HG03558 (cell line): ENCODE measurements at regions not wholly inside any gene's neighbourhood (a gene's known extent, or its start where the extent isn't known, plus 50 kb on each side); places are given as distances from the start of the nearest gene placed in this dataset.

Source experiments
- ATAC-seq: cut with Tn5 transposase; IDR thresholded peaks from one replicate; pipeline ENCODE4 v1.9.1; 2021; ENCODE audit warnings: moderate number of reproducible peaks; ENCODE audit not compliant: unreplicated experiment; ENCODE audit errors: extremely low read depth

DNA sequence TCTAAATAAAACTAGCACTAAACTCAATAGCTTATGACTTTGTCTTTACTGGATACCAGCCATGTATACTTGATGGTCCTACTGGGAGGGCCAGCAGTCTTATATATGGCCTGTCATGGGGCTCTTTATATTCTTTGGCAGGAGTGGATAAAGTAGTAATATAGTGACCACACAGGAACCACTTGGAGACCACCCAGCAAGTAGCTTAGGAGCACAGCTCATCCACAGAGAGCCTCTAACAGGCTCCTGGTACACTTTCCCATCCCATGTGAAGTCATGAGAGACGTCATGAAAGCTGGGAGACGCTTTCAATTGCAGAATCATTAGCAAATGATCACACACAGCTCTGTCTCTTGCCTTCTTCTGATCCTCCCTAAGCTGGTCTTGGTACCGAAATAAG, 360.9 kb upstream of the ACVR2A start:
- ATAC-seq = no peak

DNA sequence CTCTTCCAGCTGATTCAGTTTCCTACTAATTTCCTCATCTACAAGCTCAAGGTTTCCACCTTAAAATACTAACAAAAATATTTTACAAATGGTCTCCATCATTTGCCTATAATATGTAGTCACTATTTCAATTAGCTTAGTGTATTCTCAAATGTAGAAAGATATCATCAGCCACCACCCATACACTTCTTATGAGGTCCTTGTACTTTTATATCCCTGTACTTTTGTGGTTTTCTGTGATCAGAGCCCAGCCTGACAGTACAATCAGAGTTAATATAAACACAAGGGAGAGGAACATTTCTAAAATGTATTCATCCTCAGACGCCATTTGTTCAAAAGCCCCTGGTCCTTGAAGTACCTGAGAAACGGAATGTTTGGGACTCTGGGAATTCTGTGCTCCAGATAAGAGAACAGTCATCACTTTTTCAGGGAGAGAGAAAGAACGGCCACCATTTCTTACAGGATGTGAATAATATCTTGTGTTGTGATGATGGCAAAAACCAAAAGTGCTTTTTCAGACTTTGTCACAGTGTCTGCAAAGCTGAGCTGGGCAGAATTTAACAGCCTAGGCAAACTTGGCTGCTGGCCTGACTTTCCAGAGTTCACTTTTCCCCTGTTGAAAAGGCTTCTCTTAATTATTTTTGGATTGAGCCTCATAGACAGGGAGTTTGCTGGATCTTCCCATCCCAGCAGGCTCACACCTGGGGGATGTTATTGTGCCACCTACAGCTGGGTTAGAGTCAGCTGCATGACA, 361.7 kb upstream of the ACVR2A start:
- no peak for ATAC-seq

DNA sequence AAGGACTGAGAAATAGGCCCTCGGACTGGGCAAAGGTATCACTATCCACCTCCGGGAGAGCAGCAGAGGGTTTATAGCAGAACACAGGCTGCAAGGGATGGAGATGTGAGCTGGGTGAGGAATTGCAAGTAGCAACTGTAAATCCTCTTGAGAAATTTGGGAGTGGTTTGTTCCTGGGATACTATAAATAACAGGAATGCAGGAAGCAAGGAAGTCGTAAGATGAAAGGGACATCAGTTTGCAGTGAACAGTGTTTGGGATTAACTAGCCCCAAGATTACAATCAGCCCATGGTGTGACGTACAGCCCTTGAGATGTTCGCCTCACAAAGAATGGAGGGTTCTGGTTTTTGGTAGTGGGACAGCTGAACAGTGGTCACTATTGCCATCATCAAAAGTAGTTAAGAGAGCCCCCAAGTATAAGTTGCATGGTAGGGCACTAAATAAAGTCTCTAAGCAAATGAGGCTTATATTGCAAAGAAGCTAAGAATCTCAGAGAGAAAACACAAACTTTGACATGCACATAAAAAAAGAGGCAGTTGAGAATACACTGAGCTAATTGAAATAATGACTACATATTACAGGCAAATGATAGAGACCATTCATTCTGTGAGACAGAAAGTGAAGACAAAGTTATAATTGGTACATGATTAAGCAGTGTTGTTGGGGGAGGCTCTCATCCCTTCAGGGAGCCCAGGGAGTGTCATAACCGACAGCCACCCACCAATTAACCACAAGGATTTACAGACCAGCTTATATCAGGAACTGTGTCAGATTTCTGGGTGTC, 362.5 kb upstream of the ACVR2A start:
- no peak for ATAC-seq

DNA sequence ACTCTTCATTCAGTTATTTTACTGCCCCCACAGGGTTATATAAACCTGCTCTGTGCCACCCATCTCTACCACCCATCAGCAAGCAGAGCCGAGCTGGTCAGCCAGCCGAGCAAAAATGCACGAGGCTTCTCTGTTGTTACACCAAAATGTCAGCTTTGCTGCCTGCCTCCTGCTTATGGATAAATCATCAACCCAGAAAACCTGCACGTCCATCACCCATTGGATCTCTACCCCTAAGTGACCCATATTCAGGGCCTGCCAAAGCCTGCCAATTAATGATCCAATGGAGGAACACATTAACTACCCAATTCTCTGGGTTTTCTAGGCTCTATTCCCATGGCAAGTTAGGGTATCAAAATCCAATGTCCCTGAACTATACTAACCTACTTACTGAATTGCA, 365.5 kb upstream of the ACVR2A start:
- ATAC-seq = no peak

DNA sequence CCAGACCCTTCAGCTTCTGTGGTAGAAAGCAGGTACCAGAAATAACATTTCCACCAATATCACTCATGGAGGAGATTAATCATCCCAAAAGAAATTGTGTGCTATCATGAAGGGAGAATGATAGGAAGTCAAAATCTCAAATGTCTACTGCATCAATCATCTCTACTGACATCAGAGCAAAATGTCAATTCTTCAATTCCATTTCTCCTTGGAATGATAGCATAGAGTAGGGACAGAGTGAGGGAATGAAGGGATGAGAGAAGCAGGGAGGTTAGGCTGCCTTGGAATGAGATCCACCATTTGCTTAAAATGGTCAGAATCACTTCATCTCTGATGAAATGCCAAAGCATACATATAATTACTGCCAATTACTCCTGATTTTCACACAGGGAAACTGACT, 371.8 kb upstream of the ACVR2A start:
- ATAC-seq = no peak

DNA sequence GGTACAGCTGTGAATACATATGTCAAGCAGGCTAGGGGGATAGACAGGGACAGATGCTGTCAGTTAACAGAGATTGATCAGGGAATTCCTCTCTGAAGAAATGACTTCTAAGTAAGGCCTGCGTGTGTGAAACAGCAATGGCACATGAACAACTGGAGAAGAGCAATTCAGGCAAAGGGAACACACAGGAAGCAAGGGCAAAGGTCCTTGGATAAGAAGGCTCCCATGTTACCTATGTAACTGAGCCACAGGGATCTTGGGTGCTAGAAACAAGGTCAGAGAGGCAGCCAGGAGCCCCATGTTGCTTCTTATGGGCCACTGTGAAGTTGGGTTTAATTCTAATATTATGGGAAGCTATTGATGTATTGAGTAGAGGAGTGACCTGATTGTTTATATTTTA, 373.7 kb upstream of the ACVR2A start:
- no peak for ATAC-seq

DNA sequence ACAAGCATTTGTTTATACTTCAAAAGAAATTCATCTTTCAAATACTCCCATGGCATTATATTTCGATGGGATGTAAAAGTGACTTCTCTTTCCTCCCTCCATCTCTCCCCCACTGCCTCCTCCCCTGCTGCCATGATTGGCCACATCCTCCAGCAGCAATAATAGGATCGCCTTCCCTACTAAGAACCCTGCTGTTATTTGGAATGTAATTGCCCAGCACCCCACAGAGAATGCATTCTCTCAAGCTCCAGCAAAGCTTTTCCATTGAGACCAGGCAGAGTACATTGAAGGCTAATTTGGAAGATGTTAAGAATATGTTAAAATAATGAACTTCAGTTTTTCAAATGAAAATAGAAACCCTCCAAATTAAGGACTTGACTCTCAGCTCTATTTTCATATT, 375.4 kb upstream of the ACVR2A start:
- no peak for ATAC-seq

DNA sequence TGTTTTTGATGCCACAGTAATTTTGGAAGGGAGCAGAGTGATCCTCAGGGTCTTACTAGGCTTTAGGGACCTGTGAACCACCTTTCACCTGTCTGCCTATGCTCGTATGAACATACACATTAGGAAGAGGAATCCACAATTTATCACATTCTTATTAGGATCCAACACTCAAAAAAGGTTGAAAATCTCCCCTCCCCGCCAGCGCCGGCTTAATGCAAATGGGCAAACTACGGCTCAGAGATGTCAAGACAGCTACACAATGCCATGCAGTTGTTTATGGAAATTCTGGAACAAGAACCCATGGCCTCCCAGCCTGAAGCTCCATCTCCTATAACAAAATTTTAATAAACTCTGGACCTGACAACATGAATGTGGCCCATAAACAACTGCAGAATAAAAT, 375.9 kb upstream of the ACVR2A start:
- ATAC-seq = no peak

DNA sequence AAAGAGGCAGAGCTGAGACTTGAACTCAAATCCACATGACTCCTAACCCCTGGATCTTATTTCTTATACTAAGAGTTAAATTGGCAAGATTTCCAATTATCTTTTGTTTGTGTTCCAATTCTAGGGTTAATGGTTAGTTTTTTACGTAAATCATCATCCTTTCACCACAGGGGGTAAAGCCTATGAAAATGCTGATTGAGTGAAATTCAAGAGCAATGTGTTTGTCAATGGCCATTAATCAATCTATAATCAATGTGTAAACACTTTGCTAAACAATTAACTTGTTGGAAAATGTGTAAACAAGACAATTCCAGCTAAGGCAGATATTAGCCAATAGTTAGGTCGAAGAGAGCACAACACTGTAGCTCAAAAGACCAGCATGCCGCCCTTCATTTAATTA, 376.5 kb upstream of the ACVR2A start:
- ATAC-seq = no peak

DNA sequence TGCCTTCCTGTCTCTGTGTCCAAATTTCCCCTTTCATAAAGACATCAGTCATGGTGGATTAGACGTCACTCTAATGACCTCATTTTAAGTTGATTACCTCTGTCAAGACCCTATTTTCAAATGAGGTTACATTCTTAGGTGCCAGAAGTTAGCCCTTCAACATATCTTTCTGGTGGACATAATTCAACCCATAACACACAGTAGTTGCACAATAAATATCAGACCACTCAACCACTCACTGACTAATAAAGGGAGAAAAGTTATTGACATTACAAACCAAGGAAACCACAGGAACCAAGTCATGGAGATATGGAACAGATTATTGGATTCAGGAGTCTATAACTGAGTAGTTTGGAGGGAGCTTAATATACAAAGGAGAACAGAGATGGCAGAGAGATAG, 377.4 kb upstream of the ACVR2A start:
- no peak for ATAC-seq

DNA sequence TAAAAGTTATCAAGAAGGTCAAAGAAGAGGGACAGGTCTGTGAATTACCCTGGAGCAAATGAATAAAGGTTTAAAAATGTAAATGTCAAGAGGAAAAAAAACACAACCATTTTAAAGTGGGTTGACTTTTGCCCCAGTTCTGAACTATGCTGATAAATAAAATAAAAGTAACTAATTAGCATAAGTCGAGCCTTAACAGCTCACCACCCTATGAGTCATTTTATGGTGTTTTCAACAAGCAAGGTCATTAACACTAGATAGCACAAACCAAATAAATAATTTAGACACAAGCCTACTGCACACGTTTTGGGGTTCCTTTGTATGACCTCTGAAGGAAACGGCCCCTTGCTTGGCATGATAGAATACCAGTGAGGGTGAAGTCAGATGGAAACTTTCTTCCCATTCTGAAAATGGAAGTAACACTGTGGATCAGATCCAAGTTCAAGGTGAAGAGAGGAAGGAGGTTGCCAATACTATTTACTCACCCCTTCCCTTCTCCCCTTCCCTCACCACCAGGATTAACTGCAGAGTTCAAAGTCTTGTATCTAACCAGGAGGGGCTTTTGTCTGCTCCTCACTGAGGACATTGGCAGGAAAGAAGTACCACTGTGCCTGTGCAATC, 380.0 kb upstream of the ACVR2A start:
- ATAC-seq = no peak

DNA sequence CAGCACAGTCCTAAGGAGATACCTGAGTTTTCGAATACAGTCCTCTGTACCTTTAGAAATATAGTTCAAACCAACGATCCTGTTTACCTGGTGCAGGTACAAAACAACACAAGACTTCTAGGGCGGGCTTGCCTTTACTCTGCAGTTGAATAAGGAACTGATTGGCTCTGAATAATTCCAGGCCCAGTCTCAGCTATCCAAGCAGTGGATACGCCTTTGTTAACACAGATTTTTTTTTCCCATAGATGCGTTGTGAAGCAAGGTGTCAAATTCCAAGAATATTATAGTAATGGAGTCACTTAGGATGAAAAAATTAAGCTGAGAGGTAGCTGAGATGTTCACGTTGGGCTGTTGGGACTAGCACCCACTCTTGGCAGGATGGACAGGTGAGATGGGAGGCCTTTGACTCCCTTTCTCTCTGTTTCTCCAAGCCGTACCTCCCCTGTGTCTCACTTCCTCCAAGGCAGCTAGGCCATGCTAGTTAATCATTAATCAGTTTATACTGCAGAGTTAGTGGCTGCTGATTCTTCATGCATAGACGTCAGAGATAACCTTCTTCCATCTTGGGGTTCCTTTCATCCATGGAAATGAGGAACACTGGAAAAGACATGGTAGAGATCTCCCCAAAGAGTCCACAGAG, 380.8 kb upstream of the ACVR2A start:
- ATAC-seq = peak; percentile 84

DNA sequence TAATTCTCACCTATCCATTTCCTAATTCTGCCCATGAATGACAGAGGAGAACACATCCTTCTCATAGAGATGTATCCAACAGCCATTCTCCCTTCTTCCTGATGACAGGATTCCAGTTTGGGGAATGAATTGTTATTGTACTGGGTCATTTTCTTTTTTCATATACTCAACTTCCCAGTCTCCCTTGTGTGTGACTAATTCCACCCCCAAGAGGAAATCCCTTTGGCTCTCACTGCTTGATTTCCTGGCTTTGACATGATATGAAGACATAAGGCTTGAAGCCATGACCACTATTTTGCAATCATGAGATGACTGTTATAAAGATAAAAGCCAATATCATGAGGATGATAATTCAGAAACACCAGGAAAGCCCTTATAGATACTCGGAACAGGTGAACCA, 384.7 kb upstream of the ACVR2A start:
- ATAC-seq = no peak

DNA sequence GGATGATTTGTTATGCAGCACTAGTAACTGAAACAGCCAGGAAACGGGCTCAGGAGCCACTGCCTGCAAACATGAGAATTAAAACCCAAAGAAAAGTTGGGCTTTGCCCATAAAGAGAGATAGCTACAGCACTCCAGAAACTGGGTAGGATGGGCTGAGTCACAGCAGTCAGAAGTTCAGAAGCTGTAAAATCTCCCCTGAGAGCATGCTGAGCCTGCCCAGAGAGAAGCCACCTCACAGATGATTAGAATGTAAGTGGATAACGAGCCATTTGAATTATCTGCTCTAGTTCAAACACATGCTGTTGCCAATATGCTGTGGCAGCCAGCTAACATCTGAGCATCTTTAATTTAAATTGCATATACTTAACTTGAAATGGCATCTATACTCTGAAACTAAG, 388.1 kb upstream of the ACVR2A start:
- no peak for ATAC-seq

DNA sequence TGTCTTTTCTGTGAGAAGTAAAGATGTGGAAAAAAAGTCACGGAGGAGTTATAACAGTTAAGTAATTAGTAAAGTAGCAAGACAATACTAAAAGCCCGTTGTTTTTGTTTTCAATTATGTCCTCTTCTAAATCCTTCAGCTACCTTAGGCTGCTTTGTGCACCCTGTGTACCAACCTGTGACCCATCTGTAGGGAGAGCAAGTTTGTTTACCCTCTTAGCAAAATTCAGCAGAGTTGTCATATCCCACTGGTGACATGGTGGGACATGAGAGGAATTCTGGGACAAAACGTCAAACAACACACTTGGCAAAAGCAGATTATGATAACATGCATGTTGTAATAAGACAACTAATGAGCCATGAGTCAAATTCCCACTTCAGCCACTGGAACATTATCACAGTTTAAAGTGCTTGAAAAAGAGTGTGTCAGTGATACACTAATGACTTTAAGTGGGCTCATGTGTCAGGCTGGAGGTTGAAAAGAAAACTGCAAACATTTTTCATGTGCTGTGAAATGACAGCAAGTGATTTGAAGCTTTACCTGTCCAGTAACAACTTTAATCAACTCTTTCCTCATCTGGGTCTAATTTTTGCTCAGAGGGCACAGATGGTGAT, 392.8 kb upstream of the ACVR2A start:
- no peak for ATAC-seq

DNA sequence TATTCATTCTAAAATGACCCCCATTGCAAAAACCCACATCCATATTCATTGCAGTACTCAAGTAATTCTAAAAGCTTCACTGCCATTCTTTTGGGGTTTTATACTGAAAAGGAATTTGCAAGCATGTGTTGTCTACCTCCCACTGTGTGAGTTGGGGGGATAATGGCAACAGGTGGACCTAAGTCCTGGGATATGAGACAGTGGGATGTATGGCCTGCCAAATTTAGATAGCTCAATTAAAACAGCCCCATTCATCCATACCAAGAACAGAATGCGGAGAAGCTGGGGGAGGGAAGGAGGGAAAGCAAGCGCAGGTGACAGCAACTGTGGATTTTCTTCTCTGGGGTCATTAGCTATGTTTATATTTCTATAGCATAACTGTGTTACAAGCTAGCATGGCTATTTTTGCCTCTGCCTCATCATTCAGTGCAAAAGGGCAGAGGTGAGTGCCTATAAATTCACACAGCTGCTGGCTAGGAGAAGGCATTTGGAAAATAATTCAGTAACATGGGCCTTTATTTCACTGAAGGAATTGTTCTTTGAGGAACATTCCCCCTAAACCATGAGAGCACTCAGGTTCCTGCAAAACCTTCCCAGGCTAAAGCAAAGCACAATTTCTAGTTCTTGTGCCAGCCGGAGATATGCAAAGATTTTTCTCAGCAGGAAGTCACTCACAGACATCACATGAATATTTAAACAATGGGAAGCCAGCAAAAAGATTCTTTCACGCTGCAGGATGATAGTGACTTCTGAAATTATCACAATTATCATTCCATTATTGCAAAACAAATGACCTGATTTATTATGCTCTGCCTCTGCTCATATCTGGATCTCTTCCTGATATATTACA, 393.9 kb upstream of the ACVR2A start:
- no peak for ATAC-seq

DNA sequence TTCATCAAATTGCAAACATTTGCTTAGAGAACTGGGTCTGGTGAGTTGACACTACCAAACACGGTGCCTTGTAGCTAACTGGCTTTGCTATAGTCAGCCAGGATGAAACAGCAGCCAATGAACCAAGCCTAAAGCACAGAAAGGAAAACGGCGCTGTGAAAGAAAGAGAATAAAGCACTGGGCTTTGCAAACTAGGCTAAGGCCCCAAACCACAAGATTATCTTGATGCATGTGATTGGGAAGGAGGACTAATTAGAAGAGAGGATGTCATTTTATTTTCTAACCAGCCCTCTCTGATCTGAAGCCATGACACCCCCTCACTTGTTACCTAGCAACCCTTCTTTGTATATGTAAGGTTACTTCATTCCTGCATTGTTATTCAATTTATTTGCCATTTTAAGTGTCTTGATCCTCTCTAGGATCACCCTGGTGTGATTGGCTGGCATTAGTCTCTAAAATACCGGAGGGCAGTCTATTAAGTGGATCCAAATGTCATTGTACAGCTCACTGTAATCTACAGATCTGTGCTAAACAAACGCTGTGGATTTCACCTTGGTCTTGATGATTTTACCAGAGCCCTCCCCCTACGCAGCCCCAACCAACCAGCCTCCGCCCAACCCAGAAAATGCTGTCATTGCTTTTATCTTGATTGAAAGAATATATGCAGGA, 395.4 kb upstream of the ACVR2A start:
- no peak for ATAC-seq

DNA sequence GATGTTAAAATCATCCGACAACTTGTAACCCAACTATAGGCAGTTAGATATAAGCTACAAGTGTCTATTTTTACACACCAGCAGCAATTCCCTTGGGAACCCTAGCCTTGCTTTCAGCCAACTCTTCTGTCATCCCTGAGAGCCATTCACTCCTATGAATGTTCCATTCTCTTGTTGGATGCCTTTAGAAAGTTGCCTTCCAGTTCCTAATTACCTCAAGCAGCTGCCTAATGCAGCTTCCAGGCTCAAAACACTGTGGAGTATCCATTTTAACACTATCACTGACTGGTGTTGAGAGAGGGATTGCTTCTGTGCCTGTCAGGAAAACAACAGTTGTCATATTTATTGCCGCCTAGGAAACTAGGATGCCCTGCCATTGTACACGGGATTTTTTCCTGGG, 402.0 kb upstream of the ACVR2A start:
- no peak for ATAC-seq

DNA sequence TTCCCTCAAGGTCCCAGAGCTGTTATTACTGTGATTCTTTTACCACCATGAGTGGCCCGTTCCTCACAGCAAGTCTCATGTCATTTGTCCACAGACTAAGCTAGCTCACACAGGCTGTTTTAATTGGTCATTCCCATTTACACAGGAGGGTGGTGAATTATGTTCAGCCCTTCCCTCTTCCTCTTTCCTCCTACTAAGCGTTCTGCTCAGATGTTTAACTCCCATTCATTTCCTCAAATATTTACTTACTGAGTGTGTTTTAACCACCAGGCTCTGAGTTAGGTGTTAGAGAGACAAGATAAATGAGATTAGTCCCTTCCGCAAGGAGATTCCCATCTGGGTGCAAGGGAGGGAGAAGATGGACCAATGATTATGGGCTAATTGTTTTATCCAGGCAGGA, 403.6 kb upstream of the ACVR2A start:
- ATAC-seq = no peak
